IPS-18a (cell line): ENCODE measurements at regions not wholly inside any gene's neighbourhood (a gene's known extent, or its start where the extent isn't known, plus 50 kb on each side); places are given as distances from the start of the nearest gene placed in this dataset.

Source experiments
- H3K27ac ChIP-seq: one replicate; pipeline ENCODE4 v1.5.1; 2013; ENCODE audit warnings: low read length
- H3K27me3 ChIP-seq: one replicate; pipeline ENCODE4 v1.6.1; 2013; ENCODE audit warnings: mild to moderate bottlenecking, low read length; ENCODE audit not compliant: control insufficient read depth, insufficient read depth
- H3K36me3 ChIP-seq: one replicate; pipeline ENCODE4 v1.6.1; 2013; ENCODE audit warnings: low read depth, low read length; ENCODE audit not compliant: control insufficient read depth
- H3K4me1 ChIP-seq: one replicate; pipeline ENCODE4 v1.6.1; 2013; ENCODE audit warnings: low read depth, low read length; ENCODE audit not compliant: control insufficient read depth
- H3K4me3 ChIP-seq: one replicate; pipeline ENCODE4 v1.5.1; 2013; ENCODE audit warnings: low read length
- H3K9ac ChIP-seq: one replicate; pipeline ENCODE4 v1.6.1; 2013; ENCODE audit warnings: mild to moderate bottlenecking, low read length, moderate library complexity
- H3K9me3 ChIP-seq: one replicate; pipeline ENCODE4 v1.6.1; 2013; ENCODE audit warnings: low read depth, low read length; ENCODE audit not compliant: control insufficient read depth

DNA sequence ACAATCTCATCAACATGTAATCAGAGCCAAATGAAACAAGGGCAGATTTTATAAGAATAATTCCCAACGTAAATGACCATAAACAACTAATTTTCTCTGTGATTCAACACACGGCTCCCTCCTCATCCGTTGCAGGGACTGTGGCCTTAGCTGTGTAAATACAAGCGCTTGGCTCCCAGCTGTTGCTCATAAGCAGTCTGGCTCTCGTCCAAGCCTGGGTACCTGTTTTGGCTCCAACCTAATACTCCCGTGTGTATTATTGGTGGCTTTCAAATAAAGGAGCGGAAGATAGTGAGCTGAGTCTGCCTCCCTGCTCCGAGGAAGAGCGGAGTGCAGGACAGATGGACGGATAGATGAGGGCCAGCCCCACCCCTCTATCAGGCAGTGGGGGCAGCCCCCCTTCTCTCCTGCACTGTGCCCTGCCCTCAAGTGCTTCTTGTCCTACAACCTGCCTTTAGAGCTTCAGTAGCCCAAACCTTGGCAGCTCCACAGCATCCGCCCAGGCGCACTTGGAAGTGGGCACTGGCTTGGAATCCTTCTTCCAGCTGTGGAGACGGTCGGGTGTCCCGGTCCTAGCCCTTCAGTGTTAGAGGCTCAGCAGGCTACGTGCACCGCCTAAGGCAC, 670.9 kb downstream of the BRD1 start:
- no peak overlapping the region for H3K27ac ChIP-seq
- H3K4me1 ChIP-seq, result no peaks in the 10 kb centered on the region
- H3K36me3 ChIP-seq, result no peaks in the 10 kb centered on the region
- H3K9me3 ChIP-seq, result no peaks in the 10 kb centered on the region
- no peaks in the 10 kb centered on the region for H3K27me3 ChIP-seq
- H3K4me3 ChIP-seq, result no peak overlapping the region
- no peak overlapping the region for H3K9ac ChIP-seq

- Histone ChIP-seq H3K4me1 (no peaks in the 10 kb centered on the region), H3K36me3 (no peaks in the 10 kb centered on the region)
Measured at GRCh38 chr22:49155770-49156580, 671.7 kb downstream of the BRD1 start.

DNA sequence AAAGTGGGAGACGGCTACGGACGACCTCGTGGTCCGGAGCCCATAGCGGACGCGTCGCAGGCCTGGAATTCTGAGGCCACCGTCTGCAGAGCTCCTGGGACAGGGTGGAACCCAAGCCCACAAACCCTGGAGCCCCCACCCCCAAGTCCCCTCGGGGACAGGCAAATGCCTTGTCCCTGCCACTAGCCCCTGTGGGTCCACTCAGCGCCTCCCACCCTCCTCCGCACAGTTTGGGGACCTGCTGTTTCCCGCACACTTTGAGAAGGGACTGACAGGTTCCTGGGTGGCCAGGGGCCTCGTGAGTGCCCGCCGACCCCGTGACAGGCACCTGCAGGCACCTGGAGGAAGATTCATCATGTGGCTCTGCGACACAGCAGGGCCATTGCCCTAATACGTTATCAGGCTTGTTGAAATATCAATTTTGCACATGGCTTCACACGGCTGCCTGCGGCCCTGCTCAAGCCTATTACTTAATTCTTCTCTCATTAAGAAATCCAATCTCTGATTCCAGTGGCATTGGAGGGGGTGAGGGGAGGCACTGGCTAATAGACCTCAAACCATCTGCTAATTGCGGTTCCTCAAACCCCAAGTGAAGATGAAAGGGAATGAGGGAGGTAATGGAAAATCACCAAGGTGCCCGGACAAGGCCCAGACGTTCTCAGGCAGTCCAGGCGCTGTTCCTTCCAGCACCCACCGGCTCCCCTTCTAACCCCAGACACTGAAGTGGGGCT, 672.5 kb downstream of the BRD1 start:
- H3K27me3 ChIP-seq, result no peaks in the 10 kb centered on the region
- no peak overlapping the region for H3K4me3 ChIP-seq
- no peaks in the 10 kb centered on the region for H3K36me3 ChIP-seq
- no peaks in the 10 kb centered on the region for H3K4me1 ChIP-seq
- no peak overlapping the region for H3K27ac ChIP-seq
- H3K9me3 ChIP-seq, result no peaks in the 10 kb centered on the region
- H3K9ac ChIP-seq, result no peak overlapping the region

More at GRCh38 chr22:49155770-49156580, 671.7 kb downstream of the BRD1 start:
- Histone ChIP-seq H3K9me3 (no peaks in the 10 kb centered on the region), H3K27me3 (no peaks in the 10 kb centered on the region), H3K9ac (no peak overlapping the region), H3K27ac (no peak overlapping the region), H3K4me3 (no peak overlapping the region)

DNA sequence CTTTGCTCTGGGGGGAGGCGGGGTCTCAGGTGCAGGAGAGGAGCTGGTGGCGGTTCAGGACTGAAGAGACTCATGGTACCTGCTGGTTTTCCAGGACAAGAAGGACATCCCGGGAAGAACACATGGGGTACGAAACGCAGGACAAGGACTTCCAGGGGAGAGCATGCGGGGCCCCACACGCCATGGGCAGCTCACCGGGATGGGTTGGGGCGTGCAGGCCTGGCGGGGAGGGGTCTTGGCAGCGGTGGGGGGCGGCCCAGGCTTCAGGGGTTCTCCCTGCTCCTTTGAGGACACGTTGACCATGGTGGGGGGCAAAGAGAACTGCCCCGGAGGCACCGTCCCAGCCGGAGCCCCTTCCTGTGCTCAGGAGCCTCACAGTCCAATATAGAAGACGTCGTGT, 673.2 kb downstream of the BRD1 start:
- H3K27ac ChIP-seq, result no peak overlapping the region
- no peak overlapping the region for H3K9ac ChIP-seq
- no peaks in the 10 kb centered on the region for H3K9me3 ChIP-seq
- no peaks in the 10 kb centered on the region for H3K4me1 ChIP-seq
- no peaks in the 10 kb centered on the region for H3K27me3 ChIP-seq
- no peaks in the 10 kb centered on the region for H3K36me3 ChIP-seq
- H3K4me3 ChIP-seq, result no peak overlapping the region

DNA sequence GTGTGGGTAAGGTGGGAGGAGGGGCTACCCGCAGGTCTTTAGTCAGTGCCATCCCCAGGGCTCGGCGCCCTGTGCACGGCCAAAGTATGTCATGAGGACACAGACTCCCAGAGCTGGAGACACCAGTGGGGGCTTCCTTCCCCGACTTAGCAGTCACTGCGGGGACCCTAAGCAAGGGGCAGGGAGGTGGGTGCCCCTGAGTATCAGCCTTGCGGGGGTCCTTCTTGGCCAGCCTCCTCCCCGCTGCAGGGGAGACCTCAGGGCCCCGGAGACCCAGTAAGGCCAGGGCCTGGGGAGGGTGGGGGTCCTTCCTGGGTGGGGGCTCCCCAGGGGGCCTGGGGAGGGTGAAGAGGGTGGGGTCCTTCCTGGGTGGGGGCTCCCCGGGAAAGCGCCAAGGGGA, 673.8 kb downstream of the BRD1 start:
- no peak overlapping the region for H3K4me3 ChIP-seq
- H3K9me3 ChIP-seq, result no peaks in the 10 kb centered on the region
- no peak overlapping the region for H3K9ac ChIP-seq
- H3K4me1 ChIP-seq, result no peaks in the 10 kb centered on the region
- no peaks in the 10 kb centered on the region for H3K27me3 ChIP-seq
- H3K27ac ChIP-seq, result no peak overlapping the region
- H3K36me3 ChIP-seq, result no peaks in the 10 kb centered on the region

- Histone ChIP-seq H3K36me3 (no peaks in the 10 kb centered on the region), H3K27me3 (no peaks in the 10 kb centered on the region), H3K27ac (no peak overlapping the region), H3K9ac (no peak overlapping the region), H3K4me1 (no peaks in the 10 kb centered on the region), H3K4me3 (no peak overlapping the region), H3K9me3 (no peaks in the 10 kb centered on the region)
Measured at GRCh38 chr22:49152939-49153770, 674.5 kb downstream of the BRD1 start.

- no peak overlapping the region for H3K27ac ChIP-seq
- H3K27me3 ChIP-seq, result no peaks in the 10 kb centered on the region
- H3K4me3 ChIP-seq, result no peak overlapping the region
- H3K9me3 ChIP-seq, result no peaks in the 10 kb centered on the region
- H3K36me3 ChIP-seq, result no peaks in the 10 kb centered on the region
- H3K9ac ChIP-seq, result no peak overlapping the region
- H3K4me1 ChIP-seq, result no peaks in the 10 kb centered on the region
Measured at GRCh38 chr22:49152127-49152938, 675.3 kb downstream of the BRD1 start.

- no peak overlapping the region for H3K27ac ChIP-seq
Measured at GRCh38 chr22:49151256-49152126, 676.2 kb downstream of the BRD1 start.

DNA sequence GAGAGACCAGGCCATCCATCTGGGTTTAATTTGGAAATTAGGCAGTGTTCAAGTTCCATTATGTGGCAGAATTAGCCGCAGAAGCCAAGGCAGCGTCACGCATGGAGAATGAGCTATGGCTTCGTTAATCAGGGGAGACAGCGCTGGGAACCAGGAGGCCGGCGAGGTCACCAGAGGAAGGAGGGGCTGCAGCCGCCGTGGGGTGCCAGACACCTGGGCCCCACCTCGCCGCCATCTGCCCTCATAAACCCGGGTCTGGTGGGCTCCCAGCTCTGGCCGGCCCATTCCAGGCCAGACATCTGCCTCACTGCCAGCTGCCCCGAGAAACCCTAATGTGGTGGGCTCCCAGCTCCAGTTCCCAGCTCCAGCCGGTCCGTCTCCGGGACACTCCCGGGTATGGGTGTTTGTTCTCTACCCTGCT, 676.9 kb downstream of the BRD1 start:
- no peak overlapping the region for H3K27ac ChIP-seq
- no peaks in the 10 kb centered on the region for H3K4me1 ChIP-seq
- no peak overlapping the region for H3K4me3 ChIP-seq
- H3K36me3 ChIP-seq, result no peaks in the 10 kb centered on the region
- H3K27me3 ChIP-seq, result no peaks in the 10 kb centered on the region
- no peaks in the 10 kb centered on the region for H3K9me3 ChIP-seq
- no peak overlapping the region for H3K9ac ChIP-seq

More at GRCh38 chr22:49151256-49152126, 676.2 kb downstream of the BRD1 start:
- H3K9ac ChIP-seq, result no peak overlapping the region
- H3K27me3 ChIP-seq, result no peaks in the 10 kb centered on the region
- H3K4me3 ChIP-seq, result no peak overlapping the region
- H3K36me3 ChIP-seq, result no peaks in the 10 kb centered on the region
- no peaks in the 10 kb centered on the region for H3K4me1 ChIP-seq
- no peaks in the 10 kb centered on the region for H3K9me3 ChIP-seq
